ENCODE measurements at regions not wholly inside any gene's neighbourhood (a gene's known extent, or its start where the extent isn't known, plus 50 kb on each side); places are given as distances from the start of the nearest gene placed in this dataset.

DNA sequence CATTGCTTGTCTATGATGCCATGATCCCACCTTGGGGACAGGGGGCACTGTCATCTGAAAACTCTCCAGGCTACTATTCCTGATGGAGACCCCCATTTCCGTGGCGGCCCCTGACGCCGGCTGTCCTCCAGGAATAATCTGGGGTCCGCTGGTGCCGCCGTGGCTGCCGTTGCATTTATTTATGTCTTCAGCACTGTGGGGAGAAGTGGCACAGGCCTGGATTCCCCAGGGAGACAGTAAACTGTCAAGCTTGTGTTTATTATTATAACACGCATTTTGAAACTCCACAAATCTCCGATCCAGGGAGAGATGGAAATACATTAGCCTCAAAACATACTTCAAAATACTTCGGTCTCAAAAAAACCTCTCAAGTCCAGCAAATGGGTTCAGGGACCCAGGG lies 126.9 kb upstream of the C1orf174 start:
- H3K4me3 ChIP-seq (replicated peaks; ENCODE audit: low read depth, low read length) = no peak overlapping the region
- TF ChIP-seq, protein P1, sequence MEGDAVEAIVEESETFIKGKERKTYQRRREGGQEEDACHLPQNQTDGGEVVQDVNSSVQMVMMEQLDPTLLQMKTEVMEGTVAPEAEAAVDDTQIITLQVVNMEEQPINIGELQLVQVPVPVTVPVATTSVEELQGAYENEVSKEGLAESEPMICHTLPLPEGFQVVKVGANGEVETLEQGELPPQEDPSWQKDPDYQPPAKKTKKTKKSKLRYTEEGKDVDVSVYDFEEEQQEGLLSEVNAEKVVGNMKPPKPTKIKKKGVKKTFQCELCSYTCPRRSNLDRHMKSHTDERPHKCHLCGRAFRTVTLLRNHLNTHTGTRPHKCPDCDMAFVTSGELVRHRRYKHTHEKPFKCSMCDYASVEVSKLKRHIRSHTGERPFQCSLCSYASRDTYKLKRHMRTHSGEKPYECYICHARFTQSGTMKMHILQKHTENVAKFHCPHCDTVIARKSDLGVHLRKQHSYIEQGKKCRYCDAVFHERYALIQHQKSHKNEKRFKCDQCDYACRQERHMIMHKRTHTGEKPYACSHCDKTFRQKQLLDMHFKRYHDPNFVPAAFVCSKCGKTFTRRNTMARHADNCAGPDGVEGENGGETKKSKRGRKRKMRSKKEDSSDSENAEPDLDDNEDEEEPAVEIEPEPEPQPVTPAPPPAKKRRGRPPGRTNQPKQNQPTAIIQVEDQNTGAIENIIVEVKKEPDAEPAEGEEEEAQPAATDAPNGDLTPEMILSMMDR (IDR thresholded peaks at IDR 0.05; ENCODE audit: low read depth, low read length, missing control alignments) = no peak
- DNase-seq (ENCODE audit: extremely low read depth, low read depth) = no peak

DNA sequence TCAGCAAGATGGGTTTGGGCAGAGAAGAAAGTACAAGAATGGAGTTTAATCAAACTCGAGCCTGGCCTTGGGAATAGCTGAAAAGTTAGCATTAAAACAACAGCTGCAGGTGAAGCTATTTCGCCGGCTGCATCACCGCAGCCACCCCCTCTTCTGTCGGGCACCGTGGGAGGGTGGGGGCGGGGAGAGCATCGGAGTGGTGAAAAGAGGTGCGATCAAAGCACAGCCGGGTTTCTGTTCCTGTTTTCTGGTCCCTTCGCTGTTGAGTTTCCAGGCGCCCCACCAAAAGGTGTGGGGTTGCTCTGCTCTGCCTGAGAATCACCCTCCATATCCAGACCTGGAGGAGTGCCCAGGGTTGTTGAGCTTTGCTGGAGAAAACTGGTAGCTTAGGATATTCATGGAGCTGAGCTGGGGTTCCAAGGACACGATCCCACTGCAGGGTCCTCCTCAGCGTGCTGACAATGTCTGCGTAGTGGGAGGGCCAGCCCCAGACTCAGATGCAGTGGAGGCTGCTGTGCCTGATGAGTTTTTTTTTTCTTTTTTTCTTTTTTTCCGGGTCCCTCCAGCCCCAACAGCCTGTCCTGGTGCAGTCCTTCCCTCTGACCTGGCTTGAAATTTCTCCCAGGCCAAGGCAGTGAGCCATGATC lies 127.5 kb upstream of the C1orf174 start:
- no peak for DNase-seq (ENCODE audit: extremely low read depth, low read depth)
- H3K4me3 ChIP-seq (replicated peaks; ENCODE audit: low read depth, low read length) = no peak overlapping the region
- TF ChIP-seq, protein P1 (IDR thresholded peaks at IDR 0.05; ENCODE audit: low read depth, low read length, missing control alignments) = no peak

DNA sequence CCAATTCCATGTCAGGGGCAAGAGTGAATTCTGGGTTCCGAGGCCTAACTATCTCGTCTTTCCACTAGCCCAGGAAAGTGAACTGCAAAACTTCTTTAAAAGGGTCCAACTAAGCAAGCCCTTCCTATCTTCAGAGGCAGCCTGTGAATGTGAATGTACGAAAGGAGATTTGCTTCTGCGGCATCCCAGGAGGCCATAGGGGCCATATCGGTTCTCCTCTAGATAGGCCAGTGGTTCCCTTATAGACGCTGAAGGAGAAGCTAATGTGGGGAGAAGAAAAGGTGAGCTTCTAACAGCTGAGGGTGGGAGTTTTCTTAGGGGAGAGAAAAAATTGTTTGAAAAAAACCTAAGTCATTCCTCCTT lies 128.0 kb upstream of the C1orf174 start:
- no peak for DNase-seq (ENCODE audit: extremely low read depth, low read depth)
- TF ChIP-seq, protein P1 (IDR thresholded peaks at IDR 0.05; ENCODE audit: low read depth, low read length, missing control alignments) = no peak
- H3K4me3 ChIP-seq (replicated peaks; ENCODE audit: low read depth, low read length) = no peak overlapping the region

DNA sequence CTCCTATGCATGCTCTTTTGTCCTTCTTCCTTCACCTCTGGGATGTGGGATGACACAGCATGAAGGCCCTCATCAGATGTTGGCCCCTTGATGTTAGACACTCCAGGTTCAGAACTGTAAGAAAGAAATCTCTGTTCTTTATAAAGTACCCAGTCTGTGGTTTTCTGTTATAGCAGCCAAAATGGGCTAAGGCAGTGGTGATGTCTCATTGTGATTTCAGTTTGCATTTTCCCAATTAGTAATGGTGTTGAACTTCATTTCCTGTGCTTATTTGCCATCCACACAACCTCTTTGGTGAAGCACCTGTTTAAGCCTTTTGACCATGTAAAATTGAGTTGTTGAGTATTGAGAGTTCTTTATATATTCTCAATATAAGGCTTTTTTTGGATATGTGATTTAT lies 129.3 kb upstream of the C1orf174 start:
- DNase-seq (ENCODE audit: extremely low read depth, low read depth) = no peak
- TF ChIP-seq, protein P1 (IDR thresholded peaks at IDR 0.05; ENCODE audit: low read depth, low read length, missing control alignments) = no peak
- H3K4me3 ChIP-seq (replicated peaks; ENCODE audit: low read depth, low read length) = no peak overlapping the region

DNA sequence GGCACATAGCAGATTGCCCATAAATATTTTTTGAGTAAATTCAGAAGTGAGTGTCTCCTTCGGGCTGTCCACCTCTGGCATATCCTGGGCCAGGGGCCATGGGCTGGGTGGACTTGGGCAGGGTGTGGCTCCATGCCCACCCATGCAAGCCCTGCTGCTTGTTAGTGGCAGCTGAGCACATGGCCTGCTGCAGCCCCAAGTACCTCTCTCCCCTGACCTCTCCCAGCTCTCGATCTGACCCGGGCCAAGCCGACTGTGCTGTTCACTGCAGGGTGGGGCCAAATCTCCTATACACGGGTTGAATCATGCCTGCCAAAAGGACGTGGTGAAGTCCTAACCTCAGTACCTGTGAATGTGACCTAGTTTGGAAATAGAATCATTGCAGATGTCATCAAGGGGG lies 132.5 kb upstream of the C1orf174 start:
- no peak for DNase-seq (ENCODE audit: extremely low read depth, low read depth)
- H3K4me3 ChIP-seq (replicated peaks; ENCODE audit: low read depth, low read length) = no peak overlapping the region
- TF ChIP-seq, protein P1 (IDR thresholded peaks at IDR 0.05; ENCODE audit: low read depth, low read length, missing control alignments) = no peak

DNA sequence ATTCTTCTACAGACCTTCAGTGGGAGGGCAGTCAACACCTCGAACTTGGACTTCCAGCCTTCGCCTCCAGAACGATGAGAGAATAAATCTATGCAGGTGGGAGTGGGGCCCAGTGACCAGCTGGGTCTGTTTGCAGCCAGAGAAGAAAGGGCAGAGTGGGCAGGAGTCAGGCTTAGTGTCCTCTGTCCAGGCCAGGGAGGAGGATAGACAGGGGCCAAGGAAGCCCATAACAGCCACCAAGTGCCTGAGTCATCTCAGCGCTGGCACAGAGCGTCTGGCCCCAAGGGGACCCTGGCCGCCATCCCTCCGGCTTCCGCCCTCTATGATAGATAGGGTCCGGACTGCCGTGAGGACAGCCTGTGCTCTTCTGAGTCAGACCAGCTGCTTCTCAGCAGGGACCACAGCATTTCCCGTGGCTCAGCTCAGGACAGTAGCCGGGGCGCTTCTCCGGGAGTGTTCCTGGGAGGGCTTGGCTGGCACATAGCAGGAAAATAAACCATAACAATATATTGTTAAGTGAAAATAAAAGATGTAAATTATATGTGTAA lies 133.1 kb upstream of the C1orf174 start:
- TF ChIP-seq, protein P1 (IDR thresholded peaks at IDR 0.05; ENCODE audit: low read depth, low read length, missing control alignments) = no peak
- H3K4me3 ChIP-seq (replicated peaks; ENCODE audit: low read depth, low read length) = no peak overlapping the region
- DNase-seq (ENCODE audit: extremely low read depth, low read depth) = no peak

DNA sequence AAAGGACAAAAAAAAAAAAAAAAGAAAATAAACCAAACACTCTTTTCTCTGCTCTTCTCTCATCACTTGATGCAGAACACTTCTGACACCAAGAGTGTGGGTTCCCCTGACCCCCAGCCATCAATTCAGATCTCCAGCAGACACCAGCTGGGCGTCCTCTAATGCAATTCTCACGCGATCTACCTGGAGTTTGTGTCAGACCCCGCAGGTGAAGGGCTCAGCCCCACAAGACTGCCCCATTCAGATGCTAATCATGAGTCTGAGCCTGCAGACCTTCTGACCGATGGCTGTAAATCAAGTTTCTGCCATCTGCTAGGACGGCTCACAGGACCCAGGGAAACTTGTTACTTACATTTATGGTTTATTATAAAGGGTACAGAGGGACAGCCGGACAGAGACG lies 133.6 kb upstream of the C1orf174 start:
- TF ChIP-seq, protein P1 (IDR thresholded peaks at IDR 0.05; ENCODE audit: low read depth, low read length, missing control alignments) = no peak
- DNase-seq (ENCODE audit: extremely low read depth, low read depth) = no peak
- no peak overlapping the region for H3K4me3 ChIP-seq (replicated peaks; ENCODE audit: low read depth, low read length)

Data from HFF-Myc (cell line).